Keratinocyte (primary cell): ENCODE measurements at regions not wholly inside any gene's neighbourhood (a gene's known extent, or its start where the extent isn't known, plus 50 kb on each side); places are given as distances from the start of the nearest gene placed in this dataset.

Experiments used
- DNase-seq: peaks from one replicate; pipeline ENCODE4 v3.0.0-alpha.2; 2011; ENCODE audit warnings: low read depth, missing footprints, low spot score
- FAIRE-seq: peaks from 2 replicates; lab custom pipeline; 2011; peaks lifted over from hg19 to GRCh38; lab: Jason Lieb, UNC
- H2AFZ ChIP-seq: 2 replicates; pipeline ENCODE4 v1.6.0; 2012; ENCODE audit warnings: low read length, control low read depth, inconsistent platforms; ENCODE audit not compliant: control insufficient read depth
- H3K27ac ChIP-seq: 2 replicates; pipeline ENCODE4 v1.5.1; 2011; ENCODE audit warnings: low read length; ENCODE audit not compliant: control insufficient read depth, insufficient read depth
- H3K27me3 ChIP-seq: 3 replicates; pipeline ENCODE4 v1.6.0; 2011; ENCODE audit warnings: low read length; ENCODE audit not compliant: control insufficient read depth, insufficient read depth; ENCODE audit errors: extremely low read depth
- H3K36me3 ChIP-seq, 2 experiments: 2 replicates in 1 of 2; 3 replicates in 1 of 2; pipeline ENCODE4 v1.5.1; 2011; ENCODE audit warnings: low read length in 2 of 2, mild to moderate bottlenecking in 1 of 2; ENCODE audit not compliant: control insufficient read depth in 2 of 2, insufficient read depth in 2 of 2; ENCODE audit errors: extremely low read depth in 1 of 2
- H3K4me1 ChIP-seq: 3 replicates; pipeline ENCODE4 v1.5.1; 2011; ENCODE audit warnings: low read length; ENCODE audit not compliant: control insufficient read depth, insufficient read depth; ENCODE audit errors: extremely low read depth
- H3K4me2 ChIP-seq: 3 replicates; pipeline ENCODE4 v1.6.0; 2011; ENCODE audit warnings: low read depth, low read length; ENCODE audit not compliant: control insufficient read depth, insufficient read depth; ENCODE audit errors: extremely low read depth
- H3K4me3 ChIP-seq, 3 experiments: fragments of 200-600 bp in 1 of 3; sonication (generic) in 1 of 3; 2 replicates in 2 of 3; 3 replicates in 1 of 3; pipeline ENCODE4 v1.5.1; 2011 to 2016; ENCODE audit warnings: low read length in 3 of 3, mild to moderate bottlenecking in 3 of 3, control low read depth in 2 of 3, inconsistent platforms in 1 of 3, low read depth in 1 of 3, mixed read lengths in 1 of 3, mixed run types in 1 of 3, moderate library complexity in 1 of 3; ENCODE audit not compliant: control insufficient read depth in 2 of 3, insufficient read depth in 2 of 3; ENCODE audit errors: extremely low read depth in 1 of 3
- H3K79me2 ChIP-seq: 2 replicates; pipeline ENCODE4 v1.6.0; 2012; ENCODE audit warnings: low read length; ENCODE audit not compliant: control insufficient read depth, insufficient read depth
- H3K9ac ChIP-seq: 3 replicates; pipeline ENCODE4 v1.6.0; 2011; ENCODE audit warnings: low read length; ENCODE audit not compliant: control insufficient read depth, insufficient read depth; ENCODE audit errors: extremely low read depth
- H3K9me1 ChIP-seq: 3 replicates; pipeline ENCODE4 v1.6.0; 2011; ENCODE audit warnings: low read length; ENCODE audit not compliant: control insufficient read depth, insufficient read depth; ENCODE audit errors: extremely low read depth
- H3K9me3 ChIP-seq: 2 replicates; pipeline ENCODE4 v1.5.1; 2012; ENCODE audit warnings: low read depth, low read length; ENCODE audit not compliant: control insufficient read depth
- H4K20me1 ChIP-seq: 3 replicates; pipeline ENCODE4 v1.6.0; 2011; ENCODE audit warnings: low read length; ENCODE audit not compliant: control insufficient read depth, insufficient read depth; ENCODE audit errors: extremely low read depth
- CTCF ChIP-seq, 3 experiments: IDR thresholded peaks in 1 of 3; conservative IDR thresholded peaks in 1 of 3; optimal IDR thresholded peaks in 1 of 3; 2 replicates in 2 of 3; 3 replicates in 1 of 3; pipeline versions ENCODE3 to v1.5.1; 2011; ENCODE audit warnings: low read length in 3 of 3, mild to moderate bottlenecking in 3 of 3, moderate library complexity in 2 of 3, control low read depth in 1 of 3, inconsistent platforms in 1 of 3; ENCODE audit not compliant: insufficient read depth in 2 of 3; ENCODE audit errors: extremely low read depth in 1 of 3
- EZH2 ChIP-seq: IDR thresholded peaks from one replicate; pipeline ENCODE4 v1.6.1; 2012; ENCODE audit warnings: inconsistent platforms, mild to moderate bottlenecking, low read length, moderate library complexity
- dilution Hi-C: fragments of 300-500 bp; cut with MboI; formaldehyde crosslinking; loops from one replicate; pipeline ENCODE4 v1.7.0; 2020; ENCODE audit warnings: low sequenced_read_pairs; ENCODE audit not compliant: extremely low pct_ligation_motif_present

DNA sequence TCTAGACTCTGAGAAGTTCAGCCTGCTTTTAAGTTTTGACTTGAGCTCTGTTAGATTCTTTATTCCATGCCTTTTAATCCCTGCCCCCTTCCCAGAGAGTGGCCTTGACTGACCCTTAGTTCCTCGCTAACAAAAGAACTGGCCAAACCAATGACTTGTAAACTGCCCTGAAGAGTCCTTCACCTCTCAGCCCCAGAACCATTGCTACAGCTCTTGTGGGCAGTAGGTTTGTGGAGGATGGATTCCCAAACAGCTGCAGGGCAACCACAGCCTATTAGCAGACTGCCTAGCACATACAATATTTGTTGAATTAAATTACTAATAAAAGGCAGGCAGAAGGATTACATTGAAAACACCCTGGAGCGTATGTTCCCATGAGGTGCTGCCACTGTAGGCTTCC, 163.9 kb downstream of the MAIP1 start:
- dilution Hi-C loops, result no loop called here
- DNase-seq, result no peak
- H3K36me3 ChIP-seq, result no peaks in the 10 kb centered on the region
- no peak overlapping the region for H3K4me3 ChIP-seq
- H3K9ac ChIP-seq, result no peak overlapping the region
- no peaks in the 10 kb centered on the region for H4K20me1 ChIP-seq
- no peaks in the 10 kb centered on the region for H3K27me3 ChIP-seq
- no peaks in the 10 kb centered on the region for H3K9me3 ChIP-seq
- H3K4me1 ChIP-seq, result no peaks in the 10 kb centered on the region
- no peak overlapping the region for H3K27ac ChIP-seq
- H2AFZ ChIP-seq, result no peak overlapping the region
- FAIRE-seq, result no peak
- TF ChIP-seq EZH2 (no peak), CTCF (optimal IDR thresholded peaks at IDR 0.05 in 1 of 3, IDR thresholded peaks at IDR 0.05 in 1 of 3, conservative IDR thresholded peaks at IDR 0.05 in 1 of 3; ENCODE audit: extremely low read depth in 1 of 3, insufficient read depth in 2 of 3, low read length in 3 of 3) (no peak)
- H3K9me1 ChIP-seq, result no peaks in the 10 kb centered on the region
- H3K4me2 ChIP-seq, result no peak overlapping the region
- H3K79me2 ChIP-seq, result no peaks in the 10 kb centered on the region

DNA sequence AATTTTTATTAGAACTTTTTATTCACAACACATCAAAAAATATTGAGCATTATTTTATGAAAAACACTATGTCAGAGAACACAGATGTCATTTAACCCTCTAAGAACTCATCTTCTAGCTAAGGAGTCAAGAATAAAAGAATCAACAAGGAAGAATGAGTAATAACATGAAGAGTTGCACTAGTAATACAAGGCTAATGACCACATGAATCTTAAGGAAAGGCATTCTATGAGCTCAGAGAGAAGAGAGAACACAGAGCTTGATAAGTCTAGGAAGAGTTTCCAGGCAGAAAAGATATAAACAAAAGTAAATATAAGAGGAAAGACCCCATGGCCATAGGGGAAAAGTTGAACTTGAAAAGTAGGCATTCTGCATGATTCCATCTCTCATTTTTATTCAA, 166.5 kb downstream of the MAIP1 start:
- Histone ChIP-seq H3K27me3 (no peaks in the 10 kb centered on the region), H4K20me1 (no peaks in the 10 kb centered on the region), H3K27ac (no peak overlapping the region), H3K4me1 (no peaks in the 10 kb centered on the region), H3K9ac (no peak overlapping the region), H3K9me3 (no peaks in the 10 kb centered on the region), H3K4me3 (no peak overlapping the region), H3K79me2 (no peaks in the 10 kb centered on the region), H3K36me3 (no peaks in the 10 kb centered on the region), H2AFZ (no peak overlapping the region), H3K9me1 (no peaks in the 10 kb centered on the region), H3K4me2 (no peak overlapping the region)
- dilution Hi-C loops, result no loop called here
- FAIRE-seq, result no peak
- no peak for DNase-seq
- TF ChIP-seq CTCF (optimal IDR thresholded peaks at IDR 0.05 in 1 of 3, IDR thresholded peaks at IDR 0.05 in 1 of 3, conservative IDR thresholded peaks at IDR 0.05 in 1 of 3; ENCODE audit: extremely low read depth in 1 of 3, insufficient read depth in 2 of 3, low read length in 3 of 3) (no peak), EZH2 (no peak)
